Lower leg skin (tissue), 3 donors: ENCODE measurements at regions not wholly inside any gene's neighbourhood (a gene's known extent, or its start where the extent isn't known, plus 50 kb on each side); places are given as distances from the start of the nearest gene placed in this dataset.

Source experiments
- CTCF ChIP-seq, 3 donors: fragments of 450-650 bp; IDR thresholded peaks; one replicate each; pipeline ENCODE4 v1.5.1; 2016; ENCODE audit warnings: antibody characterized with exemption in 3 of 3, mild to moderate bottlenecking in 3 of 3, moderate library complexity in 2 of 3
- POLR2A ChIP-seq, 2 donors: fragments of 450-650 bp; IDR thresholded peaks; one replicate each; pipeline ENCODE4 v1.6.1; 2016 to 2017; ENCODE audit warnings: antibody characterized with exemption in 2 of 2, mild to moderate bottlenecking in 1 of 2, moderate library complexity in 1 of 2

- TF ChIP-seq CTCF (IDR thresholded peaks at IDR 0.05) (no peak), POLR2A (IDR thresholded peaks at IDR 0.05) (no peak)
These were observed 55.4 kb upstream of the UBL3 start for GRCh38 chr13:29905845-29906244.
